GM21528 (cell line): ENCODE measurements at regions not wholly inside any gene's neighbourhood (a gene's known extent, or its start where the extent isn't known, plus 50 kb on each side); places are given as distances from the start of the nearest gene placed in this dataset.

Experiments
- ATAC-seq: cut with Tn5 transposase; IDR thresholded peaks from one replicate; pipeline ENCODE4 v1.9.1; 2021; ENCODE audit warnings: mild to moderate bottlenecking, moderate library complexity; ENCODE audit not compliant: unreplicated experiment, low FRiP score

DNA sequence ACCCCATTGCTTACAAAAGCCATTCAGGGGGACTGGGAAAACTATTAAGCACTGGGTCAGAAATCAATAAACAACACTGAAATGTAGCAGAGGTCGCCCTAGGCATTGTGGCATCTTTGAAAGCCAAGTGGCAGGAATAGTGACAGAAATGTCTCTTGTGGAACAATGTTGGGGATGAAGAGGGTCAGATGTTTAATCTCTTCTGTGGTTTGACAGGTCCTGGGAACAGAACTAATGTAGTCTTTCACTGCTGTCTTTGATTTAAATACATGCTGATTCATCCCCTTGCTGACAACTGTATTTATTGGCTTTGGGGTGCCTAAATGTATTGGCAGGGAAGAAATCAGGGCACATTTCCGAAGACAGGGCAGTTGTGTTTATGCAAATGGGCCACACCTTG lies 194.8 kb downstream of the ATG4C start:
- ATAC-seq: no peak

DNA sequence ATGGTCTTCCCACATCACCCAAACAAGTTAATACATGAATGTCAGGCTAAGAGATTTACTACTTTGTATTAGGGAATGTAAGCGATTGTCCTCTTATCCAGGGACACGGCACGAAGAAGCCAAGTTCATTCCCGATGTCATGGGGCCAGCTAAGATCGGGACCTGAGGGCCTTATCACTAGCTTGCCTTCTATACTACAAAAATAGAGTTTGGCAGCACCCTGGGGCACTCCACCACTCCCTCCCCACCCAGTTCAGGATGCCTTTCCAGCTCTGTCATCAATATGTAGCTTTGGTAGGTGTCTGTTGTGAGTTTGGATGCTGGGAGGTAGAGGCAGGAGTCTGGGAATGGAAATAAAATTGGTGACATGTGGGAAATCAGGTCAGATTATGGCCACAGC lies 197.5 kb downstream of the ATG4C start:
- no peak for ATAC-seq

DNA sequence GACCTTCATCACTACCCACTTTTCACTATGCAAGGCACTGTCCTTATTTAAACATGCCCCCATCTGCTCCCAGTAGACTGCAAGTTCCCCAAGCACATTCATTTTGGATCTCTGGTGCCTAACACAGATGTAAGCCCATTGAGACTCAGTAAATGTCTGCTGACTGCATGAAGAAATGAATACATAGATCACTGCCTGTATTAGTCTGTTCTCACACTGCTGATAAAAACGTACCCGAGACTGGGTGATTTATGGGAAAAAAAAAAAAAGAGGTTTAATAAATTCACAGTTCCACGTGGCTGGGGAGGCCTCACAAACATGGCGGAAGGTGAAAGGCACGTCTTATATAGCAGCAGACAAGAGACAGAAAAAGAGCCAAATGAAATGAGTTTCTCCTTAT lies 204.9 kb downstream of the ATG4C start:
- no peak for ATAC-seq

DNA sequence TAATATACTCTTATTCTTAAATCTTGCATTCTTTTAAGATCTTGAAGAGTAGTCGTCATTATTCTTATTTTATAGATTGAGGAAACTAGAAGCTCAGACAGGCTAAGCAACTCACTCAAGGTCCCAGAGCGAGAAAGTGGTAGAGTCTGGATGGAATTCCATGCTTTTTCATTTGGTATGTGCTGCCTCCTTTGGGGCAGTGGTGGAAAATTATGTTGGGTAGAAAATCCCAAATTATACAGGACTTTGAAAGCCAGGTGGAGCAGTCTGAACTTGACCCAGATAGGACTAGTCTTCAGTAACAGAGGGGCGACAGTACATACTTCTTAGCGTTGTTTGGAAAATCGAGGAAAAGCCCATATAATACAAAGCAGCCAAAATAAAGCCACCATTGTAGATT lies 205.6 kb downstream of the ATG4C start:
- no peak for ATAC-seq

DNA sequence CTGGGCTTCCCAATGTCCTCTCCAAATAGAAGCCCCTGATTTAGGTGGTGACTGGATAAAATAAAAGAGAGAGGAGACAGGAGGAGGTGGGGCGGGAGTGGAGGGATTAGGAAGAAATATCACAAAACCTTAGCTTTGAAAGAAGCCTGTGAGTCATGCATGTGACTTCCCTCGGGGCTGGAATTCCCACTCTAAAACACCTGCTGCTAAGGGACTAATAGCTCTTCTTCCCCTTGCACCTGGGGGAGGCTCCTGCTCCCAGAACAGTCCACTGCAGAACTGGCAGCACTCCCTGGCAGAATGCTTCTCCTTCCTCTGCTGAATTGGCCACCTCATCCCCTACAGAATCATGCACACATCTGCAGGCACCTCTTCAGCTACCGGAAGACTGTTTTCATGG lies 207.2 kb downstream of the ATG4C start:
- ATAC-seq: no peak

DNA sequence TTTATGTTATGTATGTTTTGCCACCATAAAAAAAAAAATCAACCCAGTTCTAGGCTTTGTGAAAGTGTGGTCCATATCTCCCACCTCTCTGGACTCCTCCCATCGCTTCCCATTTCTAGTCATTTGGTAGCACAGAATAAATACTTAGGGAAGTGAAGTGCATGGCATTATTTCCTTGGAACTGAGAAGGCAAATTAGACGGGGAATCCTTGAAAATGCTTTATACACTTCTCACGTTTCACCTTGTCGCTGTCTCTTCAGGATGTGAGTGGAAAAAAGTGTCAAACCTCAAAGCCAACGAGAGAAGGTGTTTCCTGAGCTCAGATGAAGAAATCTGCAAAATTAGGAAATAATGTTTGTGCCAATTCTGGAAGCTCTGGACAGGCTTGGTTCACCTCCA lies 209.9 kb downstream of the ATG4C start:
- ATAC-seq: no peak

DNA sequence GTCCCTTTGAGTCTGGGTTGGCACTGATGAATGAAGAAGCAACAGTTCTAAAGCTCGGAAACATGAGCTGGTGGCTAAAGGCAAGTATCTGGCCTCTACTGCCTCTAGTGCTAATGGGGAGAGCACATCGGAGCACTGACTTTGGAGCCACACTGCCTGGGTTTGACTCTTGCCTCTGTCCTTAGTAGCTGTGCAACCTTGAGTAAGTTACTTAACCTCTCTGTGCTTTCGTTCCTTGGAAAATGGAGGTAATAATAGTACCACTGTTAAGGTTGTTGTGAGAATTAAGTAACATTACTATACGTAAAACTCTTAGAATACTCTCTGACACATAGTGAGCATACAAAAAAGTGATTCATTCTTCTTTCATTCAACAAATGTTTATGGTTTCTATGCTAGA lies 211.2 kb downstream of the ATG4C start:
- ATAC-seq: no peak

DNA sequence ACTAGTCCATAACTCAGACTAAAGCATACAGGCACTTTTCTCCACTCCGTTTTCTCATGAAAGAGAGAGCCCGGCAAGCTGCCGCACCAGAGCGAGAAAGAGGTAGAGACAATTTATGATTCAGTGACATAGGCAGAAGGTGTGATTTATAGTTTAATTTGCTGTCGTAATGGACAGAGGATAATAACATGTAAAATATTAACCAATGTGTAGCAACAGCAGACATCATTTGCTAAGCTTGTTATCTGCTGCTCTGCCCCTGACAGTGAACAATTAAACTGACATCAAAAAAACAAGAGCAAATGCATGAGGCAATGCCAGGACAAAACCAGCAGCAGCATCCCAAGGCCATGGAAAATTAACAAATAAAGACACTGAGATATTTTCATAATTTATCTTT lies 214.0 kb downstream of the ATG4C start:
- ATAC-seq: no peak

DNA sequence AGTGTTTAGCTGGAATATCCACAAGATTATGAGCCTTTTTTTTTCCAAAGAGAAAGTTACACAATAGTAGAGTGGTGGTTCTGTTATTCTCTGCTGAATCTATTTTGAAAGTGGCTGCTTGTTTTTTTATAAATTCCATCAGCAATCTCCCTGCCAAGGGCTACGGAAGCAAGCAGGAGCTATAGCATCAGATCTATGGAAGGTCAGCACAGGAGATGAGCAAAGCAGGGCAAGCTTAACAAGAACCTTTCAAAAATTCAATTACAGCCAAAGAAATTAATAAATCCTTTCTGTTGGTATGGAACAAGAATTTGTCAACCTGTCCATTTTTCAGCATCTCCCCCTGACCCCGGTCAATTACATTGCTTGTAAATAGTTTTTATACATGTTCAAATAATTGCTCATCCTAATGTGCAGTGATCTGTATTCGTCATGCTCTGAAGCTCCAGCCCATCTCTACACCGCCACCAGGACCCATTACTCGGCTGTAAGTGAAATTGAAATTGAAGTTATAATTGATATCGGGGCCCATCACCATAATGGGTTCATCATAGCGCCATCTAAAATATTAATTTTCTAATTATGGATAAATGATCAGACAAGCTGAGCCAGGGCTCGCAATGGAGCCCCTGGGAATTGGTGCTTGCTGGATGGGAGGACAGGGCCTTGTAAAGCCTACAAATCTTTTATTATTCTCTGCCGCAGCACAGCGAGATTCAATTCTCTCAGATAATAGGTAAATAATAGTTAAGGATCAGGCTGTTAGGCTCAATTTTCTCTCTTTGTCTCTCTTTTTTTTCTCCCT lies 215.1 kb downstream of the ATG4C start:
- ATAC-seq: no peak

DNA sequence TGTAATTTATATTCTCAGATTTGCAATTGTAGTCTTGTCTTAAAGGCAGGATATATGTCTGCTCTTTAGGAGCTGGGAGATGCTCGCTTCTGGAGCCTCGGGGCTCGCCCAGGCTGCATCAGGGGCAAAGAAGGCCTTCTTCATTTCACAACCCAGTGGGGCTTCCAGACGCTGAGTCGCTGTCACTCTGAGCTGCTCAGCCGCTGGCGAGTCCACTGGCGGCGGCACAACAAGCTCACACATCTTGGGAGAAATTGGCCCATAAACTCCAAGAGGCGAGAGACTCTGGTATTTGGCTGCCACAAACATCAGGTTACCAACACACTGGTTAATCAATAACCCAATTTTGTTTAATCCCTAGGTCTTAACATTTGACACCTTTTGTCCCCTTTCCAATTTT lies 216.6 kb downstream of the ATG4C start:
- ATAC-seq: no peak

DNA sequence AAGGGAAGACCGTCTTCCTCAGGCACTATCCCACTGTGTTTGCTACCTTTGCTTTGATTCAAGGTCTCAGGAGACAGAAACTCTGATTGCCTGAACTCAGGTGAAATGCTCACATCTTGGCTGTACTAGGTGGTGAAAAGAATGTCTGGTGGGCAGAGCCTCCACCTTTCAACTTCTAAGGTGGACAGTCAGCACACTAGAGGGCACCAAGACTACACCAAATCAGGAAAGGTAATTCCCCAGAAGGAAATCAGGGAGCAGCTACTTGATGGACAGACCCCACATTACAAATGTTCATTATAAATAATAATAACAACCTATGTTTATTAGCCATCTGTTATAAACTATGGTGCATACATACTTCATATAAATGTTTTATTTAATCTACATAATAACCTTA lies 220.9 kb downstream of the ATG4C start:
- no peak for ATAC-seq

DNA sequence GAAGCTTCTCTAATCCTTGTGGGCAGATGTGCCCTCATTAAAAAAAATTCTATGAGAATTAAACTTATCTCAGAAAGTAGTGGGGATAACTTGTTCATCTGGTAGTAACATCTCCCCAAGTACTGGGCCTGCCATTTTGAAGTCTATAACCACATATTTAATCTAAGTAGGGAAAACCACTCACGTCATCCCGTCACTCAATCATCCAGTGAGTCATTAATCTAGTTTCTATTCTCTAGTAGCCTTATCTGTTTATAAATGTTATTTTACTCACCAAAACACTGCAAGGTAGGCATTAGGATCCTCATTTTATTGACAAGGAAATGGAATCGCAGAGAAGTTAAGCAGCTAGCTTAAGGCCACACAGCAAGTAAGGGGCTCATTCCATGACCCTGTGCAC lies 221.9 kb downstream of the ATG4C start:
- ATAC-seq: no peak

DNA sequence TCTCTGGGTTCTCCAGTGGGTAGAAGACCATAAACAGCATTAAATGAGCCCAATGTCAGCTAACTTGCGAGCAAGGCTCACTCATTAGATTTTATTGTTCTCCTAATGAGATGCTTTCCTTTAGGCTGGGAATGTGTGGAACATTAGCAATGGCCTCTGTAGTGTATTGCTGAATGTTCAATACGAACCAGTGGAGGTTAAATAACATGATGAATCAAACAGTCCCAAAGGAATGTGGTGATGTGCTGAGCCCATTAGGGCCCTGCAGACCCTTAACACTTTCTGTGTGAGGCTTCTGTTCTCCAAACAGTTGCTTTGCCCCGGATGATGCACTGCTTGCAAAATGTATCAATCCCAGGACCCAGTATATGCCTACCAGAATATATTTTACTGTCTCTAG lies 225.5 kb downstream of the ATG4C start:
- ATAC-seq: no peak

DNA sequence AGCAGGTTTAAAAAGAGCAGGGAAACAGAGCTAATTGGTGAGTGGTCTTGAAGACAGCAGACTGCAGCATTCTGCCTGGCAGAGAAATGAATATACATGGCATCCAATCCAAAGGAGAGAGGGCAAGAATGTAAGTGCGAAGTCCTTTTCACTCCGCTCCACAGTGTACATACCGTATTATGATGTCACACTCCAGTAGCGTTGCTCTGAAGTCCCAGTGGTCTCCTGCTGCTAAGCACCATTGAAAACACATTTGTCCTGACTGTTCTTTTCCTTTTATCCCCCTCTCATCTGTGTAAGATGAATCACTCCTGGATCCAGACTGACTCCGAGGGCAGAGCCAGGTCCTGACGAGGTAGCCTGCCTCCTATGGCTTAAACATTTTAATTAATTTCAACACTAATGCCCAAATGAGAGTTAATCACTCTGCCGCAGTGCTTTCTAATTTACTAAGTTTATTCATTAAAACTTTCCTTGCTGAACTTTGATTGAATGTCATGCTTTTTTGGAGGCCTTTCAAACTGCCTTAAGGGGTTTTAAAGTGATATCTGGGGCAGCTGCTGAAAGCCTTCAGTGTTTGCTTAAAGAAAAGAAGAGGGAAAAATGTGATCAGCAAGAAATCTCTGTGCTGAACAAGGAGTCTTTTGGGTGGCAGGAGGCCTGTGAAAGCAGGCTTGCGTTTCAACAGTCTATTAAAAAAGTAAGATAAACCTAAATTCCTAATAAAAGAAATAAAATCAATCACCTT lies 227.2 kb downstream of the ATG4C start:
- ATAC-seq: no peak

DNA sequence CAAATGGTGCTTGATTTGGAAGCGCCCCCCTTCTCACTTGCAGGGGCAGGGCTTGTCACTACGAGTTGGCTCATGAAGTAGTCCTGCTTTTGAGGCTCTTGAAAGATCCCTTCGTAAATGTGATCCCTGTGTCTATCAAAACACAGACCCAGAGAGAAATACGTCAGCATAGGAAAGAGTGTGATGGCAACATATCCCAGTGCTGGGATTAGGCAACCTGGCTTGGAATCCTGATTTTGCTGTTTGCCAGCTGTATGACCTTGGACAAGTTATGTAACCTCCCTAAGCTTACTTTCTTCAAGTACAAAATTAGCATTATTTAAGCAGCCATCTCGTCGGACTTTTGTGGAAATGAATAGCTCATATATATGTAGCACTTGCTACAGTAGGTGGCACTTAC lies 228.4 kb downstream of the ATG4C start:
- ATAC-seq: no peak

DNA sequence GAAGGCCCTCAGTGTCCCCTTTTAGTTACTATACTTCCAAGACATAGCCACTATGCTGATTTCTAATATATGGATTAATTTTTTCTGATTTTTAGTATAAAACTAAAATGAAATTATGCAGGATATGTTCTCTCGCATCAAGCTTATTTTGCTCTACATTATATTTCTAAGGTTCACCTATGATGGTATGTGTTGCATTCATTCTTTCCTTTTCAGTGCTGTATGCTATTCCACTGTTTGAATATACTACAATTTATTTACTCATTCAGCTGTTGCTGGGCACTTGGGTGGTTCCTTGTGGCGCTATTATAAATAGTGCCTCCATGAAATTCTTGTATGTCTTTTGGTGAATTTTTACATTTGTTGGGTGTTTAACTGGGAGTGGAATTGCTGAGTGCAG lies 230.3 kb downstream of the ATG4C start:
- no peak for ATAC-seq

DNA sequence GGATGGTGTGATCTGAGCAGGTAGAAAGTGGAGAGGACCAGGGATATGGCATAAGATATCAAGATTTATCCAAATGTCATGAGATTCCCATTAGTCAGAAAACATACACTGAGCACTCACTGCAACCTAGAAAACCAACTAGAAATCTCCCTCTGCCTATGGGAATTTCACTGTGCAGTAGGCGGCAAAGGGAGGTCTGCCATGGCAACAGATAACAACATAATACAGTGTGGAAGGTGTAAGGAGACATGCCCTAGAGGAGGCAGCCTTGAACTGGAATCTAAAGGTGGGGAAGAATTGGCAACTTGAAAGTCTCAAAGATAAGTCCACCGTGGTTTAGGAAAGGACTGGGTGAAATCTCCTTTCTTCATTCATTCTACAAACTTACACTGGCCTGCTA lies 238.4 kb downstream of the ATG4C start:
- ATAC-seq: no peak

DNA sequence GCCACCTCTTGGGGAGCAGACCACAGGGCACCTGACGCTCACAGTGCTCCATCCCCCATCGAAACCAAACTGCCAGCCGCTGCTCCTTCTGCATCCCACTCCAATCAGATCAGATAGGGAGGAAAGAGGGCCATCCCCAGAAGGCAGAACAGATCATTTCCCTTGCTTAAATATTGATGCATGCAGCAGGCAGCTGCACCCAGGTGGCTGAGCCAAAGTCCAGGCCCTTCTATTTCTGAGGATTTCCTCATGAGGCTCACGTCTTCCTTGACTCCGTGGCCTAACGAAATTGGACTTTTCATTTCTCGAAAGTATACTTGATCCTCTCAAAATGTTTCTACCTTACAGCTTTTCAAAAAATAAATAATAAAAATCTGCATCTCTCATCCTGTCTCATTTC lies 239.2 kb downstream of the ATG4C start:
- ATAC-seq: no peak

DNA sequence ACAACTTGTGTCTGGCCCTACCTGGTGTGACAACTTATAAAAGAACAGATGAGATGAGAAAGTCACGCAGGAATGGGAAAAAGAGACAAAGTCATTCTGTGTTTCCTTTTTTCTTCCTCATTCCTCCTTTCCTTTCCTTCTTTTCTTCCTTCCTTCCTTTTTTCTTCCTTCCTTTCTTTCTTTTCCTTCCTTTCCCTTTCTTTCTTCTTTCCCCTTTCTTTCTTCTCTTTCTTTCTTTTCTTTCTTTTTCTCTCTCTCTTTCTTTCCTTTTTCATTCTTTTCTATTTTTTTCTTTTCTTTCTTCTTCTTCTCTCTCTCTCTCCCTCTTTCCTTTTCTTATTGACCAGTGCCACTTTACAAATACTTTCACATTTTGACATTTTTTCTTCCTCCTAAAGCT lies 239.7 kb downstream of the ATG4C start:
- no peak for ATAC-seq

DNA sequence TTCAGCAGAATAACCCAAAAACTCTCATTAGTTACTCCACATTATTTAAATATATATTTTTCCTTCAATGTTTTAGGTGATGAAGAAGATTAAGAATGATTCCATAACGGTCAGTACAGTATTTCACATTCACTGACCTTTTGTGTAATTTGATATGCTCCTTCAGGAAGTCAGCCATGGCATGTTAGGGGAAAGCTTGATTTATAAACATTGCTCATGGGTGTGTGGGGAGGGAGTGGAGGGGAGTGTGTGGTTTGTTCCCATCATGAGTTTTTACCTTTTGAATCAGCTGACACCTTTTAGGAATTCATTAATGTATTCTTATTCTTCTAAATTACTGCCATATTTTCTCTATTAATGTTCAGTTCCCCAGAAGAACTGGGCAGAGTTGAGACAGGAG lies 240.2 kb downstream of the ATG4C start:
- no peak for ATAC-seq

DNA sequence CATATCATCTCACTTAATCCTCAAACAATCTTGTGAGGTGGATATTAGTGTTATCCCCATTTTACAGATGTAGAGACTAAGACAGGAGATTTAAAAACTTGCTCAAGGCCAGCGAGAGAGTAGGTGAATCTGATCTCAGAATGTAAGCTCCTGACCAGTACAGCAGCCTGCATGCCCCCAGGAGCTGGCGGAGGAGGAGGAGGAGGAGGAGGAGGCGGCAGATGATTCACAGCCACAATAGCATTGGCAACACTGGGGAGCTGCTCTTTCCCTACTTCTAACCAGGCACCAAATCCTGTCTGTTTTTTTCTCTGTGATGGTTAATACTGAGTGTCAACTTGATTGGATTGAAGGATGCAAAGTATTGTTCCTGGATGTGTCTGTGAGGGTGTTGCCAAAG lies 243.2 kb downstream of the ATG4C start:
- ATAC-seq: no peak

DNA sequence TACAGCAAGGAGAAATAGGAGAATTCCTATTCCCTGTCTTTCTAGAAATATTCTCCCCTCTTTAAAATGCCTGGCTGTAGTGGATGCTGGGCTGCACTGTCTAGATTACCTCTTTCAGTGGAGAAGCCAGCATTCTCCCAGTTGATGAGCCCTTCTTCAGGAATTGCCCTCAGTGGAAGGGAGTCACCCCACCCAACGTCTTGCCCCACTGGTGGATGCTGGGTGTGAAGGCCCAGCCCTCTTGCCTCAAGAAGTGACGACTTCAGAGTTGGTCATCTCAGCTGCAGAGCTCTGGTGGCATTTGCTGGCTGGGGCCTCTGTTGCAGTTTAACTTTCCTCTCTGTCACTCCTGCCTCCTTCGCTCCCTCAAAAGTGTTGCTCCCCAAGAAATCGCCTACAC lies 248.2 kb downstream of the ATG4C start:
- no peak for ATAC-seq
